Vagina (tissue), 2 donors: ENCODE measurements at regions not wholly inside any gene's neighbourhood (a gene's known extent, or its start where the extent isn't known, plus 50 kb on each side); places are given as distances from the start of the nearest gene placed in this dataset.

Experiments
- POLR2A ChIP-seq, 2 donors: fragments of 450-650 bp; IDR thresholded peaks; one replicate each; pipeline ENCODE4 v1.6.1; 2017; ENCODE audit warnings: antibody characterized with exemption in 2 of 2, mild to moderate bottlenecking in 2 of 2, moderate library complexity in 2 of 2
- TF ChIP-seq, protein P1 (sequence below), 3 experiments: fragments of 450-650 bp in 2 of 3; fragments of 200-600 bp in 1 of 3; sonication (generic) in 1 of 3; IDR thresholded peaks; one replicate each; pipeline ENCODE4 v1.5.1; 2017 to 2019; ENCODE audit warnings: antibody characterized with exemption in 3 of 3, mild to moderate bottlenecking in 2 of 3, moderate library complexity in 2 of 3

DNA sequence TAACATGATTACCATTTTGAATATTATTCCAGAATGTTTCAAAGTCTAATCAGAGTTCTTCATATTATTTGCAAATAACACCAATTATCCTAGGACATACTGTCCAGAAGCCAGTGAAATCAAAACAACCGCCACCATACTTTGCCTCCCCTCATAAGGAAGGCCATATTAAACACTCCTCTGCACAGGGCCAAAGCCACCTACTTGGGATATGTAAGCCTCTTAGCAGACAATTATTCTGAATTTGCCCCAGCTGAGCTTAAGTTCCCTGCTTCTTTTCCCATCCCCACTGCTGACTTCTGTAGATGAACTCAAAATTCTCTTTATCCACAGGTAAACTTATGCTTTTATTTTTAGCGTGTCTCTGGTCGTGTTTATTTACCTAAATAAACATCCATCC is 374.0 kb downstream of the KIF2B start:
- TF ChIP-seq, protein P1, sequence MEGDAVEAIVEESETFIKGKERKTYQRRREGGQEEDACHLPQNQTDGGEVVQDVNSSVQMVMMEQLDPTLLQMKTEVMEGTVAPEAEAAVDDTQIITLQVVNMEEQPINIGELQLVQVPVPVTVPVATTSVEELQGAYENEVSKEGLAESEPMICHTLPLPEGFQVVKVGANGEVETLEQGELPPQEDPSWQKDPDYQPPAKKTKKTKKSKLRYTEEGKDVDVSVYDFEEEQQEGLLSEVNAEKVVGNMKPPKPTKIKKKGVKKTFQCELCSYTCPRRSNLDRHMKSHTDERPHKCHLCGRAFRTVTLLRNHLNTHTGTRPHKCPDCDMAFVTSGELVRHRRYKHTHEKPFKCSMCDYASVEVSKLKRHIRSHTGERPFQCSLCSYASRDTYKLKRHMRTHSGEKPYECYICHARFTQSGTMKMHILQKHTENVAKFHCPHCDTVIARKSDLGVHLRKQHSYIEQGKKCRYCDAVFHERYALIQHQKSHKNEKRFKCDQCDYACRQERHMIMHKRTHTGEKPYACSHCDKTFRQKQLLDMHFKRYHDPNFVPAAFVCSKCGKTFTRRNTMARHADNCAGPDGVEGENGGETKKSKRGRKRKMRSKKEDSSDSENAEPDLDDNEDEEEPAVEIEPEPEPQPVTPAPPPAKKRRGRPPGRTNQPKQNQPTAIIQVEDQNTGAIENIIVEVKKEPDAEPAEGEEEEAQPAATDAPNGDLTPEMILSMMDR (IDR thresholded peaks at IDR 0.05) = no peak
- TF ChIP-seq POLR2A (IDR thresholded peaks at IDR 0.05) = no peak
